GM21381 (cell line): ENCODE measurements at regions not wholly inside any gene's neighbourhood (a gene's known extent, or its start where the extent isn't known, plus 50 kb on each side); places are given as distances from the start of the nearest gene placed in this dataset.

Experiments used
- ATAC-seq: cut with Tn5 transposase; IDR thresholded peaks from one replicate; pipeline ENCODE4 v1.9.1; 2021; ENCODE audit warnings: mild to moderate bottlenecking, moderate library complexity; ENCODE audit not compliant: unreplicated experiment

- no peak for ATAC-seq
Observed at GRCh38 chr3:31409389-31409788, 123.3 kb upstream of the STT3B start.

GRCh38 chr3:31409866-31410265 is 122.9 kb upstream of the STT3B start:
- ATAC-seq, result no peak

- no peak for ATAC-seq
Observed at GRCh38 chr3:31410411-31410810, 122.3 kb upstream of the STT3B start.

GRCh38 chr3:31412832-31413231 is 119.9 kb upstream of the STT3B start:
- no peak for ATAC-seq

GRCh38 chr3:31413515-31413914 is 119.2 kb upstream of the STT3B start:
- ATAC-seq, result no peak

- no peak for ATAC-seq
Observed at GRCh38 chr3:31416980-31417379, 115.7 kb upstream of the STT3B start.

- ATAC-seq, result no peak
Observed at GRCh38 chr3:31417486-31417885, 115.2 kb upstream of the STT3B start.

- no peak for ATAC-seq
Observed at GRCh38 chr3:31420311-31420710, 112.4 kb upstream of the STT3B start.

GRCh38 chr3:31421314-31422048 is 111.2 kb upstream of the STT3B start:
- ATAC-seq, result no peak

- no peak for ATAC-seq
Observed at GRCh38 chr3:31422237-31422636, 110.5 kb upstream of the STT3B start.

- ATAC-seq, result no peak
Observed at GRCh38 chr3:31423482-31423881, 109.2 kb upstream of the STT3B start.

GRCh38 chr3:31425401-31425800 is 107.3 kb upstream of the STT3B start:
- no peak for ATAC-seq

- no peak for ATAC-seq
Observed at GRCh38 chr3:31427623-31428022, 105.1 kb upstream of the STT3B start.

- no peak for ATAC-seq
Observed at GRCh38 chr3:31431321-31431720, 101.4 kb upstream of the STT3B start.

GRCh38 chr3:31432897-31433678 is 99.6 kb upstream of the STT3B start:
- no peak for ATAC-seq

GRCh38 chr3:31433679-31433992 is 99.1 kb upstream of the STT3B start:
- no peak for ATAC-seq

- ATAC-seq, result no peak
Observed at GRCh38 chr3:31434819-31435218, 97.9 kb upstream of the STT3B start.

- ATAC-seq, result no peak
Observed at GRCh38 chr3:31436830-31437229, 95.9 kb upstream of the STT3B start.

GRCh38 chr3:31438742-31439141 is 94.0 kb upstream of the STT3B start:
- no peak for ATAC-seq

- no peak for ATAC-seq
Observed at GRCh38 chr3:31439890-31440750, 92.6 kb upstream of the STT3B start.

GRCh38 chr3:31440878-31441277 is 91.8 kb upstream of the STT3B start:
- ATAC-seq, result no peak

GRCh38 chr3:31442755-31443154 is 90.0 kb upstream of the STT3B start:
- ATAC-seq, result no peak
